ENCODE measurements at regions not wholly inside any gene's neighbourhood (a gene's known extent, or its start where the extent isn't known, plus 50 kb on each side); places are given as distances from the start of the nearest gene placed in this dataset.

DNA sequence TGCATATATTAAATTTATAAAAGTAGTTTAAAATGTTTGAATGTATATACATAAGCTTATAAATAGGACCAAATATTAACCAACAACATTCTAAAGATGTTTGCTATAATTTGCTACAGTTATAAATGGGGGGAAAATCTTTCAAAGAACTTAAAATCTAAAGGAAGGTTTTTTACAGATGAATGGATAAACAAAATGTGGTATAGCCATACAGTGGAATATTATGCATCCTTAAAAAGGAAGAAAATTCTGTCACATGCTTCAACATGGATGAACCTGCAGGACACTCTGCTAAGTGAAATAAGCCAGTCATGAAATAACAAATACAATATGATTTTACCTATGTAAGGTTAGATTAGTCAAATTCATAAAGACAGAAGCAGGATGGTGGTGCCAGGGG lies 75.8 kb downstream of the TMEM17 start:
- TF ChIP-seq, protein P1, sequence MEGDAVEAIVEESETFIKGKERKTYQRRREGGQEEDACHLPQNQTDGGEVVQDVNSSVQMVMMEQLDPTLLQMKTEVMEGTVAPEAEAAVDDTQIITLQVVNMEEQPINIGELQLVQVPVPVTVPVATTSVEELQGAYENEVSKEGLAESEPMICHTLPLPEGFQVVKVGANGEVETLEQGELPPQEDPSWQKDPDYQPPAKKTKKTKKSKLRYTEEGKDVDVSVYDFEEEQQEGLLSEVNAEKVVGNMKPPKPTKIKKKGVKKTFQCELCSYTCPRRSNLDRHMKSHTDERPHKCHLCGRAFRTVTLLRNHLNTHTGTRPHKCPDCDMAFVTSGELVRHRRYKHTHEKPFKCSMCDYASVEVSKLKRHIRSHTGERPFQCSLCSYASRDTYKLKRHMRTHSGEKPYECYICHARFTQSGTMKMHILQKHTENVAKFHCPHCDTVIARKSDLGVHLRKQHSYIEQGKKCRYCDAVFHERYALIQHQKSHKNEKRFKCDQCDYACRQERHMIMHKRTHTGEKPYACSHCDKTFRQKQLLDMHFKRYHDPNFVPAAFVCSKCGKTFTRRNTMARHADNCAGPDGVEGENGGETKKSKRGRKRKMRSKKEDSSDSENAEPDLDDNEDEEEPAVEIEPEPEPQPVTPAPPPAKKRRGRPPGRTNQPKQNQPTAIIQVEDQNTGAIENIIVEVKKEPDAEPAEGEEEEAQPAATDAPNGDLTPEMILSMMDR (IDR thresholded peaks at IDR 0.05) = no peak
- TF ChIP-seq EZH2phosphoT487 (IDR thresholded peaks at IDR 0.05) = no peak
